ENCODE measurements at regions not wholly inside any gene's neighbourhood (a gene's known extent, or its start where the extent isn't known, plus 50 kb on each side); places are given as distances from the start of the nearest gene placed in this dataset.

DNA sequence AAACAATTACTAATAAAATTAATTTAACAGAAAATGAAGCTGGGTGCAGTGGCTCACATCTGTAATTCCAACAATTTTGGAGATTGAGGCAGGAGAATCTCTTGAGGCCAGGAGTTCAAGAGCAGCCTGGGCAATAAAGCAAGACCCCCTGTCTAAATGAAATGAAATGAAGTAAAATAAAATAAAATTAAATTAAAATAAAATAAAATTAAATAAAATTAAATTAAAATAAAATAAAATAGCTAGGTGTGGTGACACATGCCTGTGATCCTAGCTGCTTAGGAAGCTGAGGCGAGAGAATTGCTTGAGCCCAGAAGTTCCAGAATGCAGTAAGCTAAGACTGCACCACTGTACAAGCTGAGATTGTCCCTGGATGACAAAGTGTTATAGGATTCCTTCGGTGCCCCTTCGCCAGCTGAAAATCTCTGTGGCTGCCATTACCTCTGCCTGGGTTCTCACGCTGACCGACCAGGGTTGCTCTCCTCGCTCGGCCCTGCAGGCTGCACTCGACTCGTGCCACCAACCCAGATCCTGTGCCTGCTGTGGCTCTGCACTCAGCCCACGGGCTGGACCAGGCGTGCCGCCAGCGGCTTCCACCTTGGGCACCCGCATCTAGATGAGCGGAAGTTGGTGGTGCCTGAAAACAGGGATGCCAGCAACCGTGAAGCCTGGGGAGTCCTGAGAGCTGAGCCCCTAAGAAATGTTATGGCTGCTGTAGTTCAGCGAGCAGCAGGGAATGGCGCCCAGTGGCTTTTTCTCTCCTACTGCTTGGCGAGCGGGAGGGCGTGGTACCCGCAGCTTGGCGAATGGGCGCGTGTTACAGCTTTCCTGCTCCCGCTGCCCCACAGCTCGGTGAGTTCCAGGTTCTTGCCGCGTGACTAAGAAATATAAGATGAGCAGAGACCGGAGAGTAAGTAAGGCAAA lies 539.2 kb upstream of the PCDH9 start:
- DNase-seq: no peak

DNA sequence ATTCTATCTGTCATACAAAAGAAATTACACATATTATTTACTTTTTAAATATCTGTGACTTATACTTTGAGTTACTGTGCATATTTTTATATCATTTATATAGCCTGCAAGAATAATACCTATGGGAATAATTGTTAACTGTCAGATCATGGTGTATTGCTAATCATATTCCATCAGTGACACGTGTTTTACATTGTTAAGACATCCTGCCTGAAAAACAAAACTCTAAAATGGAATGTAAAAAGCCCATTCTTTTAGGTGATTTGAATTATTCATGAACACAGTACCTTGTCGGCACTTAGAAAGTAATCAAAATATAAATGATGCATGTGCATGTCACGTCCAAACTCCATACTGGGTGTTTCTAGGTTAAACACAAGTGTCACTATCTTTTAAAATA lies 533.8 kb upstream of the PCDH9 start:
- DNase-seq: no peak

DNA sequence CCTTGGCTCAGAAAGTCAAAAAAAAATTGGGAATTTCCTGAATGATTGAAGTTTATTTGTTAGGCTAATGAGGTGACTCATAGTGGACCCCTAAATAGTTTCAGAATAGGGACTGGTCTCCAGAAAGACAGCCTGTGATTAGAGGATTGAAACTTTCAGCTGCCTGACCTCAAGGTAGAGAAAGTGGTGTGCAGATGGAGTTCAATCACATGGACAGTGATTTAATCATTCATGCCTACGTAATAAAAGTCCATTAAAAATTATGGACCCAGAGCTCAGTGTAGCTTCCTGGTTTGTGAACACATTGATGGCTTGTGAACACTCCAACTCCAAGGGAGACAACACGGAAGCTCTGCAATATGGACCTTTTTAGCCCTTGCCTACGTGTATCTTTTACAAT lies 533.2 kb upstream of the PCDH9 start:
- DNase-seq: no peak

DNA sequence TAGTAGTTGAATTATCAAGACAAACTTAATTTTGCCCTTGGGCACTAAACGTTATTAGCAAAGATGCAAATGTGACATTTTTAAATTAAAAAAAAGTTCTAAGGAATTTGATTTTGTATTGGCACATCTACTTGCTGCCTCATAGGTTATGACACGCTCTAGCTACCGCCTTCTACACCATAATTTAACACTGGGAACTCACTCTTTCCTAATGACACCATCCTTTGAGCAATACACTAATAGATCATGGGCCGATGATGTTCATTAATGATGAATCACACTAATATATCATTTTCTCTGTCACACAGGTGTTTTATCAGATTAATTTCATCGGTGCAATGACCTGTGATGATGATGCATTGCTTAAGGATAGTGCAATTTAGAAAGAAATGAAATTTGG lies 528.8 kb upstream of the PCDH9 start:
- no peak for DNase-seq

DNA sequence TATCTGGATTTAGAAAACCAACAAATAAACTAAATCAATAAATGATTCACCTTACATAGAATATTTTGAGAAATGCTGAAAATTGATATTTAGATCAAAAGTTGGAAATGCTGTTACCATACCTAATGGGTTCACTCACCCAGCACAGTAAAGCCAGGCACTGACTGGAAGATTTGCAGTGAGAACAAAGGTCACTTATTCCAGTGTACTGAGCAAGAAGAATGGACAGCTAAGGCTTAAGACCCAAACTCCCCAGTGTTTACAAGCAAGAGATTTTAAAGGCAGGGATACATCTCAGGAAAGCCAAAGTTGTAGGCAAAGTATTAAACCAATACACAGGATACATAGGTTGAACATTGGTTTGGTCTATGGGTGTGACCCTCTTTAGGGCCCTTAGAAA lies 523.9 kb upstream of the PCDH9 start:
- DNase-seq: no peak

DNA sequence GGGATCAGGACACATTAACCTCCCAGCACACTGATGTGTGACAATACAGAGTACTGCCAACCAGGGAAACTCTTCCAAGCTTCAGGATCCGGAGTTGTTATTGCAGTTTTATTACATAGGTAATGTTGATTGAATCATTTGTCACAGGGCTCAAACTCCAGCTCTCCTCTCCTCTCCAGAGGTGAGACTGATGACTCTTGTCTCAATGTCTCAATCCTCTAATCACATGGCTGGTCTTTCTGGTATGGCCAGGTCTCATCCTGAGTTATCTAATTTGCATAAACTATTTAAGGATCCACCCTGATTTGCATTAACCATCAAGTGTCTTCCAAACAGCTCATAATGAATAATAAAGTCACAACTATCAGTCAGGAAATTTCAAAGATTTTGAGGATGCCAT lies 522.6 kb upstream of the PCDH9 start:
- no peak for DNase-seq

DNA sequence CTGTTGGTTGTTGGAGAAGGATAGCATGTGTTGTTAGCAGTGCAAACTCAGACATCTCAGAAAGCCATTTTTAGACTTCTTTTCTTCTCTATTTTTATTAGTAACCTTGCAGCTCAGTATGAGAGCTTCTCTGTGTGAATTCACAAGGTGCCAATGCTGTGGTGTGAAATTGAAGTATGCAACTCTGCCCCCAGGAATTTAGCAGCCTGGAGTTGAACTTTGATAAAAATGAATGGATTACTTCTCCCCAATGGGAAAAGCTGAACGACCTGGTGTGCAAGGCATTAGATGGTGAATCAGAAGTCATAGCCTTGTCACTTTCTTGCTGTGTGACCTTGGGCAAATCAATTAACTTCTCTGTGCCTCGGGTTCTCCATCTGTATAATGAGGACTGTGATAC lies 512.3 kb upstream of the PCDH9 start:
- no peak for DNase-seq

DNA sequence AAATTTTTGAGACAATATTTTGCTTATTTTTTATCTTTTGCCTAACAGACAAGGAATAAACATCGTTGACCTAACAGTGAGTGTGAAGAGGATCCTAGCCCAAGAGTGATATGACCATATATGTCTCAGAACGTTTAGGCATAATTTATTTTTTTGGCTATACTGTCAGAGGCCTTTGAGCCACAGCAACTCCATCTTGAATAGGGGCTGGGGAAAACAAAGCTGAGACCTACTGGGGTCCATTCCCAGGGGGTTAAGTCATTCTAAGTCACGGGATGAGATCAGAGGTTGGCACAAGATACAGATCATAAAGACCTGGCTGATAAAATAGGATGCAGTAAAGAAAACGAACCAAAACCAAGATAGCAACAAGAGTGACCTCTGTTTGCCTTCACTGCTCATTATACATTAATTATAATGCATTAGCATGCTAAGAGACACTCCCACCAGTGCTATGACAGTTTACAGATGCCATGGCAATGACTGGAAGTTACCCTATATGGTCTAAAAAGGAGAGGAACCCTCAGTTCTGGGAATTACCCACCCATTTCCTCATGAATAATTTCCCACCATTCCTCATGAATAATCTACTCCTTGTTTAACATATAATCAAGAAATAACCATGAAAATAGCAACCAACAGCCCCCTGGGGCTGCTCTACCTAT lies 510.9 kb upstream of the PCDH9 start:
- no peak for DNase-seq

DNA sequence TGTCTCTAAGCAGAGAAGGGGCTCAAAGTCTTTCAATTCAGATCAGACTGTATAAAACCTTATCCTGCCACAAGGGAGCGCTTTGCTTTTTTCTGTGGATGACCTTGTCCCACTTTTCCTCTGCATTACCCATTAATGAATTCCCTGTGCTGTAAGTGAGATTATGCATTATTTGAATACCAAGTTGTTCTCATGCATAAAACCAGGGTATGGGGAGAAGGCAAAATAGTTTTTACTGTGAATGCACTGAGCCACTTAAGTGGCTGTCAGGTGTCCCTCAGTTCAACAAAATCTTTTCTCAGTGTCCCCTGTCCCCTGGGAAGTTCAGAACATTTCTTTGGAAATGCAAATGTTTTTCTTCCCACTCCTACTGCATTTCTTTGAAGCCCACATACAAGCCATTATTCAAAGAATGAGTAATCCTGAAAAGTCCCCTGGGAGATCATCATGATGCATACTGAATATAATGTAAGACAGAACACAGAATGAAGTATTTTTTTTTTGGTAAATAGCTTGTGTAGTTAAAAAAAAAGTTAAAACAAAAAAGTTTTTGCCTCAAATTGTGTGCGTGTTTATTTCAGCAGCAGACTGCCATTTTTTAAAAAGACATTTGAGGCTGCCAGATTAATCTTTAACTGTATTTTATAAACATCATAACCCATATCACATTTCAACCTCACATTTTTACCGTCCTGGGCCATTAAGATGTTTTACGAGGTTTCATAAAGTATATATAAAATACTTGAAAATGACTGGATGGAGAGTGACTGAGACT lies 506.7 kb upstream of the PCDH9 start:
- DNase-seq: peak; percentile 21

DNA sequence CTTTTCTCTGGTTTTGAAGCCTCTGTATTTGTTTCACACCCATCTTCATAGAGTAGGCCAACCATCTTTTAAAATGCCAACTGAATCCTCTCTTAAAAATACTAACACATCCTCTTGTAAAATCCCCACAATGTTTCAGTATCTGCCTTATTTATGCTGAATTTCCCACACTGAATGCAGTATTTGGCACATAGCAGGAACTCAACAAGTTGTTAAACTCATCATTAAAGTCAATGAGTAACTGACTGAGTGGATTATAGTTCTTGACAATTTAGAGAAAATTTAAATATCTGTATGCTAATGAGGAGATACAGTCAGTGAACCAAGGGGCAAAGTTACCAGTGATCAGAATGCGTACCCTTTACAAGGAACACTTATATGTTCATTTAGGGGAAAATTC lies 505.5 kb upstream of the PCDH9 start:
- DNase-seq: no peak

DNA sequence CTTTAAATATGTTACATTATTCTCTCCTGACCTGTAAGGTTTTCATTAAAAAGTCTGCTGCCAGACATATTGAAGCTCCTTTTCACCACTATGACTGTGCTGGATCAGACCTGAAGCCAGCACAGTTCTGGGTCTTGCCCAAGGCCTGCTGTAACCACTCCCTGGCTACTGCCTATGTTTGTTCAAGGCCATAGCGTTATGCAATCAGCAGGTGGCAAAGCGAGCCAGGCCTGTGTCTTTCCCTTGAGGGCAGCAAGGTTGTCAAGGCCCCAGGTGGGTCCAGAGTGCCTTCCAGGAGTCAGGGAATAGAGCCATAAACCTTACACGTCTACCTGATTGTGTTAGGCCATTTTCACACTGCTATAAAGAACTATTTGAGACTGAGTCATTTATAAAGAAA lies 496.8 kb upstream of the PCDH9 start:
- peak; percentile 42 for DNase-seq

DNA sequence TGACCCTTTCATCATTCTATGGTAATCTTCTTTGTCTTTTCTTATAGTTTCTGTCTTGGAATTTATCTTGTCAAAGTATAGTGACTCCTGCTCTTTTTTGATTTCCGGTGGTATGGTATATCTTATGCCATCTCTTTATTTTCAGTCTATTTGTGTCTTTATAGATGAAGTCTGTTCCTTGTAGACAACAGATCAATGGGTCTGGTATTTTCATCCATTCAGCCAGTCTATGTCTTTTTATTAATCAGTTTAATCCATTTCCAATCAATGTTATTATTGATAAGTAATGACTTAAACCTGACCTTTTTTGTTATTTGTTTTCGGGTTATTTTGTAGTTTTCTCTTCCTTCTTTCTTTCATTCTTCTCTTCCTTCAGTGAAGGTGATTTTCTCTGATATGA lies 495.9 kb upstream of the PCDH9 start:
- no peak for DNase-seq

DNA sequence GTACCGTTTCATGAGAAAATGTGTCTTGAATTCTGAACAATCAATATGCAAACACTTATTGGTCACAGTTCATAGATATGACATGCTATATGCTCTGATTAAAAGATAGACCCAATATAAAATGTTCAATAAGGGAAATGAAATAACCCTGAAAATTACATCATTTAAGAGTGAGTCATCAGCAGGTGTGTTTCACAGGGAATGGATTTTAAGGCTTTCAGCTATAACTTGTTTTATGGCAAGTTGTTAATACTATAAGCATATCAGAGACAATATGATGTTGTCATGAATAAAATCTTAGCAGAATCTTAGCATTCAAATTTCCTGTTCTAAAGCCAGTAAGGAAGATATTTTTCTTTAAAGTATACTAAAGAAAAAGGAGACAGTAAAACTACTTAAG lies 483.4 kb upstream of the PCDH9 start:
- no peak for DNase-seq

DNA sequence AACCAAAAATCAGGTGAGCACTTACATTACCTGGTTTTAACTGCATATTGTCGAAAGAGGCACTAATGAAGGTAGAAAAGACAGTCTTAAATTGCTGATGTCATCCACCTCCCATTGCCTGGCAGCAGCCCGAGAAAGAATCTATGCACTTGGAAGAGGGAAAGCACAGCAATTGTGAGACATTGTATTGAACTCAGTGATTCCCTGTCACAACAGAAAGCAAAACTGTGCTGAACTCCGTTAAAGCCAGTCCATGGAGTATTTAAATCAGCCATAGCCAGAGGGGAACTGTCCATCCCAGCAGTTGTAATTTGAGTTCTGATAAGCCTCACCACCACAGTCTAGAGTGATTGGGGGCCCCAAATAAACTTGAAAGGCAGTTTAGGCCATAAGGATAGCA lies 466.6 kb upstream of the PCDH9 start:
- no peak for DNase-seq

DNA sequence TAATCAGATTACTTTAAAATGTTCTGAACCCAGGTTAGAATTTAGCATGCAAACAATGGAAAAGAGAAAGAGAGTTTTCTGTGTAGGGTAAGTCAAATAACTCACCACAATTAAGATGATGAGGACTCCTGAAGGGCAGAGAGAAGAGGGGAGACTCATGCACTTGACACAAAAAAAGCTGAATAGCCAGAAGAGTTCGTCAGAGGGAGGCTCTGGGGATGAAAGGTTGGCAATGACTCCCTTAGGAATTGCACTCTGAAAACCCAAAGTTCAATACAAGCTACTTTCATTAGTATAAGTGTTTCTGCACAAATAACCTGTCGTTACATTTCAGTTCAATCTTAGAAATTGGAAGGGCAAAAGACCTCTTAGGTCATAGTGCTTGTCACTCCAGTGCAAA lies 434.4 kb upstream of the PCDH9 start:
- DNase-seq: no peak

DNA sequence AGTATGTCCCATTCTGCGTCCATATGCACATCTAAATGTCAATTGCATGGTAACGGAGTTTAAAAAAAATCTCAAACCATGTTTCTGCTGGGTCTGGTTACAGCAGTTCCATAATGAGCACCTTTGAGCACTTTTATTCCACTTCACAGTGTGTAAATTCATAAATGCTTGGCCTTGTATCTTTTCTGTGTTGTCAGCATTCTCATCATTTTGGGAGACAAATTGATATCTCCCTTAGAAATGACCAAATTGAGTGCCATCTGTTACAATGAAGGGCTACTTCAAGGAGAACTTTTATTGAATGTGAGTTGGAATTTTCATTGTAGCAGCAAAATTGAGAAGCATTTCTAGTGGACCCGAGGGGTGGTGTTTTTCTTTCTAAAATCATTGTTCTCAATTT lies 432.9 kb upstream of the PCDH9 start:
- DNase-seq: no peak

DNA sequence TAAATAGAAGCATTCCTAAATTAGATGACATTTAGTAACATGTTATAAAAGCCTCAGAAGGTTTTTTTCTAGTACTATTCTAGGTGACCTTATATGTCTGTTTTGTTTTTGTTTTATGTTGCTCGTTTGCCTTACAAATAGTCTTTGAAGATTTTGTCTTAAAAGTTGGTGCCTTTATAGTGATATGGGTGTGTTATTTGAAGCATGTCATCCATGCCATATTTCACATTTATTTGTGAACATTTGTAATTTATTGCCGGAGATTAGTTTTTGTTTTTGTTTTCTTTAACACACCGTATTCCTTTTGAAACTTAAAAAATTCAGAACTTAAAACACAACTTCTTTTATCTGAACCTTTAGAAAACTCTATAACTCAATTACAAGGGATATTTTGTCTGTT lies 422.8 kb upstream of the PCDH9 start:
- no peak for DNase-seq

DNA sequence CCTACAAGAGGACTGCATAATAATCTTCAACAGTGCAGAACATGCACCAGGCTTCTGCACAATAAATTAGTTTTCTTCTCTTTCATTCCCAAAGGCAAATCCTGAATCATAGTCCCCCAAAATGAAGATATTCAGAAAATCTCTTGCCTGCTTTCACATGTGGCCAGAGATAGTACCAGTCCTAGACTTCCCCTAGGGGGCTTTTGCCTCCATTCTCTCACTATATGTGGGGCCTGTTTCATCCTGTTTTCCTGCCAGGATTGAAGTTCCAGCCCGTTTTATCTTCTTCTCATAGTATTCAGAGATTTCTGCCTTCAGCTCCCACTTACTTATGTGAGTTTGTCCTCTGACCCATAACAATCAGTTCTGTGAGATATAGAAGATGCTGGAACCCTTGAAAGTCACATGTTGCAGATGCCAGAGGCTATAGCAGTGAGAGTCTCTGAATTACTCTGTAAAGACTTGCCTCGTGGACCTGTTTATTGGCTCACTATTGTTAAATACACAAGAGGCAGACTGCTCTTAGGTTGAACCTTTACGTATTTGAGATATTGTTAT lies 421.9 kb upstream of the PCDH9 start:
- no peak for DNase-seq

DNA sequence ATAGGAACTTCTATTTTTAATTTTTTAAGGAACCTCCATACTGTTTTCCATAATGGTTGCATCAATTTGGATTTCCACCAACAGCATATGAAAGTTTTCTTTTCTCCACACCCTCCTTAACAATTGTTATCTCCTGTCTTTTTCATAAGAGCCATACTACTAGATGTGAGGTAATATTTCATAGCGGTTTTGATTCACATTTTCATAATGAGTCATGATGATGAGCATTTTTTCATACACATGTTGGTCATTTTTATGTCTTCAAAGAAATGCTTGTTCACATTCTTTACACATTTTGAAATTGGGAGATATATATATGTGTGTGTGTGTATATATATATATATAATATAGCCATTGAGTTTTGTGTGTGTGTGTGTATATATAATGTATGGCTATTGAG lies 420.3 kb upstream of the PCDH9 start:
- no peak for DNase-seq

DNA sequence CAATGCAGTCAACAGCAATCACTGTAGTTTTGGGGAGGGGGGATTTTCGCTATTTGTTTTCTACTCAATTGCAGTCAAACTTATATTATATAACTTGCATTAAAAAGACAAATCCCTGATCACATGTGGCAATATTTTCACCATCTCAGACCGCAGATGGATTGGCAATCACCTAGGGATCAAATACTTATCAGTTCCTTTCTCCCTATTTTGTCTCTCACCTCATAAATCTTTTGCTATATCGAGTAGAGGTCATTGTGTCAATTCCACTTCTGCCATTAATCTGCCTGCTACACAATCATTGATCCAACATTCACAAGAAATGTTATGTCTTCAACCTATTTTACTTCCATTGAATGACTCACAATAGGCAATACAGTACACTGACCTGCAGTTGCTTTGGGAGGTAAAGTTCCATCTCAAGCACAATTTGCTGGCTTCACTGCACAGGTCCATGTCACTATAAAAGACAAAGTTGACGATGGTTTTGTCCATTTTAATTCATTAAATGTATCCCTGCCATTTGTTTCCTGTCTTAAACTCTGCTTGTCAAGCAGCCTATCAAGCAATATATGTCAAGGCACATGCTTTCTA lies 415.8 kb upstream of the PCDH9 start:
- DNase-seq: no peak

DNA sequence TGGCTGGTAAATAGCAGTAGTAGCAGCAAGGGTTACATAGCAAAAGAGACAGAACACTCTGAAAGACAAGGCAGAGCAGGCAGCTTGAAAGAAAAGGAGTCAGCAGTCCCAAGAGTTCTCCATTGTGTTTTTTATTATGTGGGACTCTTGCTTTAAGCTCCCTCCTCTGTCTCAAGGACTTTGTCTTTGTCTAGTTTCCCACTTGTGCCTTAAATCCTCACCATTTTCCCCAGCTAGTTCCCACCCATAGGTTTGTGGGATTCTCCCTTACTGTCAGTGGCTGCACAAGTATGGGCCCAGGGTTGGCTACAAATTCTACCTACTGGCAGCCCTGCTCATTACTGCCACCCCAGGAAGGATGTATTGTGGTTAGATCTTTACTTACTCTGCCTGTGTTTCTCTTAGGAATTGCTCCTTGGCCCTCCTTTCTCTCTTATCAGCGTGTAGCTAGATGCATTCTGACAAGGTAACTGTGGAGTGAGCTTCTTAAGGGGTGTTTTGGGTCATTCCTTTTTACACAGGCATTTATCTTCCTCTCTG lies 413.4 kb upstream of the PCDH9 start:
- DNase-seq: no peak

DNA sequence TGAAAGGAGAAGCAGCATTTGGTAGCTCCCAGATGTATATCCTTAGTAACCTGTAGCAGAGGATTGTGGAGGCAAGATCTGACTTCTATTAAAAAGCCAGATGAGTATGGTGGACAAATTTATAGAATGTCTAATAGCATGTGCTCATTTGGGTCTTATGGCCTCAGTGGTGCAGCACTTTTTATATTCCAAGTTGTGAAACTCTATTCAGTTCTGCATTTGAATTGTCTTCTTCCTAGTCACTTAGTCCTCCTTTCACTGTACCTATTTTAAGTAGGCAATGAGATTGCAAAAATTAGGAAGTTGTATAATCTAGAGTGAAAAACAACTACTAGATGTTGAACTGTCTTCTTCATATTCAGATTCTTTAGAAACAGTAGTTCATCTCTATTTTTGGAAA lies 412.5 kb upstream of the PCDH9 start:
- no peak for DNase-seq

DNA sequence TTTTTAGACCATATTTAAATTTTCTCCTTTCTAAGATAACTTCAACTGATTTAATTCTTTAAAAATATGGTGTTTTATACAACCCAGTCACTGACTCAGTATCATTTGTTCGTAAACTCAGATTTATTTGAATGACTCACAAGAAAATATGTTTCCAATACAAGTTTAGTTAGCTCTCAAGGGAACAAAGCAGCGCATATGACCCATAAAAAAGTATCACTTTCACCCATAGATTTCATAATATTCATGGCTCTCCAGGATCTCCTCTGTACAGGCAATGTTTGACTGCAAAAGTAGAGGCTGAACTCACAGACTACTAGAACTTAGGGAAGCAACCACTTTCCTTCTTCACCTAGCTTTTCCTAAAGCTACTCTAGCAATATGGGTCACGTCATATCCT lies 405.6 kb upstream of the PCDH9 start:
- DNase-seq: no peak

Measured in right hindlimb (tissue), 1 donor.